Suprapubic skin (tissue), 4 donors: ENCODE measurements at regions not wholly inside any gene's neighbourhood (a gene's known extent, or its start where the extent isn't known, plus 50 kb on each side); places are given as distances from the start of the nearest gene placed in this dataset.

ENCODE experiments used
- DNase-seq, 2 donors: peaks; one replicate each; pipeline ENCODE4 v3.0.0-alpha.2; 2019; ENCODE audit warnings: low spot score in 2 of 2
- H3K27ac ChIP-seq: fragments of 200-600 bp; sonication (generic); one replicate; pipeline ENCODE4 v1.5.1; 2019
- H3K27me3 ChIP-seq: fragments of 200-600 bp; sonication (generic); one replicate; pipeline ENCODE4 v1.5.1; 2019
- H3K36me3 ChIP-seq: fragments of 200-600 bp; sonication (generic); one replicate; pipeline ENCODE4 v1.5.1; 2019
- H3K4me1 ChIP-seq: fragments of 200-600 bp; sonication (generic); one replicate; pipeline ENCODE4 v1.5.1; 2019
- H3K4me3 ChIP-seq: fragments of 200-600 bp; sonication (generic); one replicate; pipeline ENCODE4 v1.5.1; 2019; ENCODE audit warnings: mild to moderate bottlenecking
- H3K9me3 ChIP-seq: fragments of 200-600 bp; sonication (generic); one replicate; pipeline ENCODE4 v1.5.1; 2019
- CTCF ChIP-seq, 2 donors: fragments of 200-600 bp in 1 of 2; fragments of 450-650 bp in 1 of 2; sonication (generic) in 1 of 2; IDR thresholded peaks; one replicate each; pipeline ENCODE4 v1.5.1; 2016 to 2019; ENCODE audit warnings: antibody characterized with exemption in 2 of 2, mild to moderate bottlenecking in 1 of 2, moderate library complexity in 1 of 2
- EP300 ChIP-seq: sonication (generic); formaldehyde crosslinking; IDR thresholded peaks from one replicate; pipeline ENCODE4 v1.6.1; 2017; ENCODE audit warnings: antibody characterized with exemption
- POLR2A ChIP-seq, 2 donors: fragments of 450-650 bp; IDR thresholded peaks; one replicate each; pipeline ENCODE4 v1.6.1; 2017; ENCODE audit warnings: antibody characterized with exemption in 2 of 2, mild to moderate bottlenecking in 2 of 2, moderate library complexity in 2 of 2
- POLR2AphosphoS5 ChIP-seq, 3 donors: sonication (generic); formaldehyde crosslinking; IDR thresholded peaks; one replicate each; pipeline ENCODE4 v1.6.1; 2017; ENCODE audit warnings: antibody characterized with exemption in 3 of 3
- WGBS: methylation state at CpG from one replicate; pipeline ENCODE4 v1.1.5; 2018; 5-methylcytosine and 5-hydroxymethylcytosine counted together

DNA sequence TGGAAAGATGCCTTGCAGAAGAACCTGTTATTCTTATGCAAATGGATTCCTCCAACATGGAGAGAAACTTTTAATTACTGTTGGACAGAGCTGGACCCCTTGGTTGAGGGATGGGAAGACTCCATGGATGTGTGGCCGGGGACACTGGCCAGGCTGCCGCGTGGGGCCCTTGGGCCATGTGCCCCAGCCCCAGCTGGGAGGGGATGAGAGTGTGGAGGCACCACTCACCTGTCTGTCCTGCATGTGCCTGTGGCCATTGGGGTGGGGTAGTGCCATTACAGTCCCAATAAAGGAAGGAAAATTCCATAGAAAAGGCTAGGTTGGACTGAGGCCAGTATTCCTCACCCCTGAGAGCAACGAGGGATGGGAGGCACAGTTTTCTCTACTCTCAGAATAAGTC is 564.5 kb upstream of the PTBP2 start:
- TF ChIP-seq EP300: no peak
- no peak for TF ChIP-seq CTCF (IDR thresholded peaks at IDR 0.05)
- no peak for TF ChIP-seq POLR2A (IDR thresholded peaks at IDR 0.05)
- TF ChIP-seq POLR2AphosphoS5 (IDR thresholded peaks at IDR 0.05): no peak
- WGBS: 81% methylated on average over 4 of the region's 4 CpGs

GRCh38 chr1:96159379-96159778 is 562.2 kb upstream of the PTBP2 start:
- WGBS: 82% methylated on average over 2 of the region's 2 CpGs
- Histone ChIP-seq H3K9me3 (peaks cover 10% of the 10 kb centered on the region), H3K36me3 (no peaks in the 10 kb centered on the region), H3K4me1 (no peaks in the 10 kb centered on the region), H3K27ac (no peak overlapping the region), H3K27me3 (no peaks in the 10 kb centered on the region), H3K4me3 (no peak overlapping the region)
- TF ChIP-seq CTCF (IDR thresholded peaks at IDR 0.05): no peak
- TF ChIP-seq POLR2A (IDR thresholded peaks at IDR 0.05): no peak
- TF ChIP-seq POLR2AphosphoS5 (IDR thresholded peaks at IDR 0.05): no peak
- no peak for TF ChIP-seq EP300
- DNase-seq: no peak

More for the DNA sequence above, 564.5 kb upstream of the PTBP2 start:
- H3K36me3 ChIP-seq: no peaks in the 10 kb centered on the region
- no peaks in the 10 kb centered on the region for H3K27me3 ChIP-seq
- no peak overlapping the region for H3K4me3 ChIP-seq
- no peak for DNase-seq
- H3K9me3 ChIP-seq: peaks cover 10% of the 10 kb centered on the region
- H3K4me1 ChIP-seq: no peaks in the 10 kb centered on the region
- H3K27ac ChIP-seq: no peak overlapping the region

DNA sequence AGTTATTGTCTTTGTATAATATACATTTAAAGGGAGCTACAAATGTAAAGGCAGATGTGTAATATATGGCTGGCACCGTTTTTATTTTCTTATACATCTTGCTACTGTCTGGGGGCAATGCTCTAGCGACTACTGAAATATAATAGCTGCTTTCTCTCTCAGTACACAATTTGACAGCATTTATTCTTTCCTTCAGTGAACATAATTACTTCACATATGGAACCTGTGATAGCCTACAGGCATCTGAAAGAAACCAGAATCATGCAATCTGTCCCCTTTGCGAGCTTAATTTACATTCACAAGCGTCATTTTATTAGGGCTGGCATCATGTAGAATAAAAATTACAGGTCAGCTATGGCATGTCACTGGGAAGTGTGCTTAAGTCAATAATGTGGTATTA is 557.5 kb upstream of the PTBP2 start:
- no peaks in the 10 kb centered on the region for H3K4me1 ChIP-seq
- no peaks in the 10 kb centered on the region for H3K9me3 ChIP-seq
- H3K36me3 ChIP-seq: no peaks in the 10 kb centered on the region
- no peaks in the 10 kb centered on the region for H3K27me3 ChIP-seq
- TF ChIP-seq CTCF (IDR thresholded peaks at IDR 0.05) (no peak), EP300 (no peak), POLR2A (IDR thresholded peaks at IDR 0.05) (no peak), POLR2AphosphoS5 (IDR thresholded peaks at IDR 0.05) (no peak)
- H3K27ac ChIP-seq: no peak overlapping the region
- H3K4me3 ChIP-seq: no peak overlapping the region
- 42% methylated on average over 4 of the region's 4 CpGs for WGBS
- DNase-seq: no peak

GRCh38 chr1:96178053-96178452 is 543.5 kb upstream of the PTBP2 start:
- WGBS: 85% methylated on average over 8 of the region's 8 CpGs
- Histone ChIP-seq H3K27me3 (no peaks in the 10 kb centered on the region), H3K4me3 (no peak overlapping the region), H3K9me3 (no peaks in the 10 kb centered on the region), H3K27ac (no peak overlapping the region), H3K4me1 (no peaks in the 10 kb centered on the region), H3K36me3 (no peaks in the 10 kb centered on the region)
- TF ChIP-seq POLR2AphosphoS5 (IDR thresholded peaks at IDR 0.05): no peak
- no peak for DNase-seq

DNA sequence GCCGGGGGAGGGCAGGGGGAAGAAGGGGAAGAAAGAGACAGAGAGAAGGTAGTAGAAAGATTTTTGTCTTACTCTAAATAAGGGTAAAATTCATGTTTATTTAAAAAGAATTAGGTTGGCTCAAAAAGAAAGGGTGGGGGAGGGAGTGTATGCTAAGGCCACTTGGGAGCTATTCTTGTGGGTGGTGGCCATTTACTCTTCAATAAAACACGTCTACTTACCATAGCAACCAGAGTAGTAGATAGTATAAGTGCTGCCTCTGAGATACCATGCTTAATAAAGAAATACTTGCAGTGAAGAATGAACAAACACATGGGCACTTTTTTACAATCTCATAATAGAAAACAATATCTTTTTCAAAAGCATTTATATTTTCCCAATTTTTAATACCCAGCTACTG is 538.1 kb upstream of the PTBP2 start:
- Histone ChIP-seq H3K27ac (no peak overlapping the region), H3K4me1 (no peaks in the 10 kb centered on the region), H3K9me3 (no peaks in the 10 kb centered on the region), H3K4me3 (no peak overlapping the region), H3K27me3 (no peaks in the 10 kb centered on the region), H3K36me3 (no peaks in the 10 kb centered on the region)
- WGBS: 72% methylated on average over 2 of the region's 2 CpGs
- TF ChIP-seq POLR2A (IDR thresholded peaks at IDR 0.05): no peak
- no peak for TF ChIP-seq POLR2AphosphoS5 (IDR thresholded peaks at IDR 0.05)
- no peak for TF ChIP-seq CTCF (IDR thresholded peaks at IDR 0.05)
- TF ChIP-seq EP300: no peak
- no peak for DNase-seq

- H3K4me3 ChIP-seq: no peak overlapping the region
- TF ChIP-seq POLR2AphosphoS5 (IDR thresholded peaks at IDR 0.05) (no peak), POLR2A (IDR thresholded peaks at IDR 0.05) (no peak), CTCF (IDR thresholded peaks at IDR 0.05) (no peak), EP300 (no peak)
Measured at GRCh38 chr1:96183928-96184327, 537.7 kb upstream of the PTBP2 start.

More at GRCh38 chr1:96183928-96184327, 537.7 kb upstream of the PTBP2 start:
- Histone ChIP-seq H3K36me3 (no peaks in the 10 kb centered on the region), H3K27me3 (no peaks in the 10 kb centered on the region), H3K4me1 (no peaks in the 10 kb centered on the region), H3K27ac (no peak overlapping the region), H3K9me3 (no peaks in the 10 kb centered on the region)
- WGBS: 81% methylated on average over 6 of the region's 6 CpGs
- no peak for DNase-seq
